GM19351 (cell line): ENCODE measurements at regions not wholly inside any gene's neighbourhood (a gene's known extent, or its start where the extent isn't known, plus 50 kb on each side); places are given as distances from the start of the nearest gene placed in this dataset.
A peak's percentile ranks its signal among the peaks of the same experiment; 100 is the strongest.
"Not testable (repeated sequence)": the region's sequence is repeated elsewhere in the genome, so short reads cannot be mapped to it uniquely, and the experiment has no call there.

Experiments
- ATAC-seq: cut with Tn5 transposase; IDR thresholded peaks from one replicate; pipeline ENCODE4 v1.9.1; 2021; ENCODE audit warnings: mild to moderate bottlenecking, moderate library complexity; ENCODE audit not compliant: unreplicated experiment

DNA sequence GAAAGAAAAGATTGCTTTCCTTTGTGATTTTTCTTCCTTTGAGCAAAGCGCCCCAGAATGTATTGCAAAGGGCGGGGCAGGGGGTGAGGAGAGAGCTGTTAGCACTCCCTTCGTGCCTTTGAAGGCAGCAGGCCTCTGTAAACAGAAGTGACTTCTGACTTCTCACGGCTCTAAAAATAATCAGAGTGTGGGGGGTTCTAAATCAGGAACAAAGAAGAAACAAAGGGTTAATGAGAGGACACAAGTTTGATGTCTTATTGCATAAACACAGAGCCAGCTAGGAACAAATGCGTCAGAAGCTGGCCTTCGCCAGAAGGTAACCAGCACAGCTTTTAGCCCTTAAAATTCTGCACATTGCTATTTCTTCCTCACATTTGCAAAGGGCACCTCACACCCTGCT is 626.2 kb downstream of the MID1IP1 start:
- no peak for ATAC-seq

- no peak for ATAC-seq
These were observed 626.6 kb downstream of the MID1IP1 start for GRCh38 chrX:39427906-39428305.

- ATAC-seq = no peak
These were observed 629.3 kb downstream of the MID1IP1 start for GRCh38 chrX:39430551-39430950.

DNA sequence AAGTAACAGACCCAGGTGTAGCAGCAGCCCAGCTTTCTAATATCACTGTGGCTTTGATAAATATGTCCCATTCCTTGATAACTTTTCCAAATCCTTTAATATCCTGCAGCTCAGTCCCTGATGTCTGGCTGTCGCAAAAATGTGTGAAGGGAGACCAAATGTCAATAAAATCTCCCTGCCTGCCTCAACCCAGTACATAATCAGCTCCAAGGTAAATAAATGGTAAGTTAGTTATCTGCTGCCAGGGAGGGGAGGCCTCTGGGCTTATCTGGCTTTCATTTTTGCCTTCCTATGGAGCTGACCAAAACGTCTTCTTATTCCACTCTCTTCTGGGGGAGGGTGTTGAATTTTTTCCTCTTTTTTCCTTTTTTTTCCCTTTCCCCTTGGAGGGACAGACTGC is 630.6 kb downstream of the MID1IP1 start:
- ATAC-seq = no peak

GRCh38 chrX:39434671-39435070 is 633.4 kb downstream of the MID1IP1 start:
- ATAC-seq = not testable (repeated sequence)

DNA sequence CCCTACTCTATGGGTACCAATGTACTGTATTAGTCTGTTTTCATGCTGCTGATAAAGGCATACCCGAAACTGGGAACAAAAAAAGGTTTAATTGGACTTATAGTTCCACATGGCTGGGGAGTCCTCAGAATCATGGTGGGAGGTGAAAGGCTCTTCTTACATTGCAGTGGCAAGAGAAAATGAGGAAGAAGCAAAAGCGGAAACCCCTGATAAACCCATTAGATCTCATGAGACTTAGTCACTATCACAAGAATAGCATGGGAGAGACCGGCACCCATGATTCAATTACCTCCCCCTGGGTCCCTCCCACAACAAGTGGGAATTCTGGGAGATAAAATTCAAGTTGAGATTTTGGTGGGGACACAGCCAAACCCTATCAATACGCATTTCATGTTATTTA is 635.3 kb downstream of the MID1IP1 start:
- not testable (repeated sequence) for ATAC-seq

DNA sequence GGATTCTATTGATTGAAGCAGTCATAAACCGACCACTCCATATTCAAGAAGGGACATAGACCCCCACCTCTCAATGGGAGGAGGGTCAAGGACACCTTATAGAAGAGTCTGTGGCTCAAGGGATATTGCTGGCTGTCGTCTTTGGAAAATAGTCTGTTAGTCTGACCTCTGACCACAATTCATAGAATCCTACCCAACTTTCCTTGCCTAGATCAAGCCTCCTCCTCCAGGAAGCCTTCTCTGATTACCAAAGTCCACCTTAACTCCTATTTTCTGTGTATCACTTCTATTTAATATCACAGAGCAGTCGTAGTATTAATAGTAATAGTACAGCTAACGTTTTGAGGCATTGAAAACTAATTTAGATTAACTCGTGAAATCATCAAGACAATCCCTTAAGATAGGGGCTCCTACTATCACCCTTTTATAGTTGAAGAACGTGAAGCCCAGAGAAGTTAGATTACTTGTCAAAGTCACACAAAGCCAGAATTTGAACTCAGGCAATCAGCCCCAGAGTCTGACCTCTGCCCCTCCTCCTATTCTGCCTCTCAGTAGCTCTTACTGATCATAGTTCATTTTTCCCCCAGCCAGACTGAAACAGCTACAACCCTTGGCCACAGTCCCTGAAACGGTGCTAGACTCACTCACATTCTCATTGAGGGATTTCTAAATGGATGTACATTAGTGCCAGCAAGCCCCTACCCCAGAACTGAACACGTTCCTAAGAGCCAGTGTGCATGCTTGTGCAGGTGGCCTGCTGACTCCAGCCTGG is 636.6 kb downstream of the MID1IP1 start:
- ATAC-seq = no peak

- no peak for ATAC-seq
These were observed 637.6 kb downstream of the MID1IP1 start for GRCh38 chrX:39438603-39439602.

DNA sequence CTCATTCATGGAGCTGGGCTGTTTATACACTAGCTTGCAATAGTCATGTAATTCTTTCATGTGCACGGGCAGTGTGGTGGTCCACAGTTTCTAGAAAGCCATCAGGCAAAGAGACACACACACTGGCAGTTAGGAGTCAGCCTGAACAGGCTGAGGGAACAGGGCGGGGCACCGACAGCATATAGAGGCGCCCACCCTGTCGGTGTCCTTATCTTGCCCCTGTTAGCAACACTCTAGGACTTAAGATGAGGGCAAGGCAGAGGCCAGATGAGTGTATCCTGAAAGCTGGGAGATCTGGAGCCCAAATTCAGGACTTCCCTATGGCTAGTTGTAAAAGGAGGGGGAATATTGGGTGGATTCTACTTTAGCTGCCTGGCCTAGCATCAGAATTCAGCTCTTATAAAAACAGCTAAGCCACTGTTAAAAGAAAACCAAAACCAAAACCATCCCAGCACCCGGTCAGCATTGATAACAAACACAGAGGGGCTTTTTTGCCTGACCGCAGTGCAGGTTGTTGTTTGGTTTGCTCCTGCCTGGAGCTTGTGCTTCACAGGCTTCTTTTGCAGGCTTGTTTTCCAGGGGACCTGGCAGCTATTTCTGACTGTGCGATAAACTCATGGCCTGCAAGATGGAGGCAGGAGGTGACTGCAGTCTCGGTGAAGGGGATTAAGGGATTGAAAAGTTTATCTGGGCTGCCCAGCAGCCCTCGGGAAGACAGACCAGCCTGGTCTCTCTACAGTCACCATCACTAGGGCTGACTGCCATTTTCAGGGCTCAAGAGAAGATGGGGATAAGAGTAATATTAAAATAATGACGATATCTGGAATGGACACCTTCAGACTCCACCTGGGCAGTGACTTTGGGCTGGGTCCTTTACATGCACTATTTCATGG is 638.9 kb downstream of the MID1IP1 start:
- ATAC-seq = peak; percentile 63

GRCh38 chrX:39440799-39441284 is 639.6 kb downstream of the MID1IP1 start:
- ATAC-seq = peak; percentile 36

DNA sequence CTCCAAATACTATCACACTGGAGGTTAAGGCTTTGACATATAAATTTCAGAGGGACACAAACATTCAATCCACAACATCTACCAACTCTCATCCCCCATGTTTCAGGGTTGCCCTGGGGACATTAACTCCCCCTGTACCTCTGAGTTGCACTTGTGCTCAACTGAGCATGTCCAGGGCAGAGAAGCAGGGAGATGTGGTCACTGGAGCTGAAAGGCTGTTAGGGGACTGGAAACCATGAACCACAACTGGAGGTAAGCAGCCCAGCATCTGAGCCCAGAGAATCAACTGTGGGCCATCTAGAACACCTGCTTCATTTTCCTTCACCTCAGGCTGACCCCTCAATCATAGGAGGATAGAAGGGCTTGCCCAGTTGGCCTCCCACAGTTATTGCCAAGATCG is 641.1 kb downstream of the MID1IP1 start:
- ATAC-seq = no peak

DNA sequence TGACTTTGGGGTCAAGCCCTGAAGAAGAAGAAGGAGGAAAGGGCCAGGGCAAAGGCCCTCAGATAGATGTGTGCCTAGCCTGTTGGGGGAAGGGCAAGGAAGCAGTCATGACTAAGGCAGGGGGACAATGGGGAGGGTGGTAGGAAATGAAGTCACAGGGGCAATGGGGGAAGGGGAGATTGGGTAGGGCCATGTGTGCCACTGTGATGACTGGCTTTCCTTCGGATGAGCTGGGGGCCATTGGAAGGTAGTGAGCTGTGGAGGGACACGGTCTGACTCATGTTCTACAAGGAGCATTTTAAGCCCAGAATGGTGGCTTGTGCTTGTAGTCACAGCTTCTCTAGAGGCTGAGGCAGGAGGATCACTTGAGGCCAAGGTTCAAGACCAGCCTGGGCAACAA is 642.0 kb downstream of the MID1IP1 start:
- ATAC-seq = no peak

DNA sequence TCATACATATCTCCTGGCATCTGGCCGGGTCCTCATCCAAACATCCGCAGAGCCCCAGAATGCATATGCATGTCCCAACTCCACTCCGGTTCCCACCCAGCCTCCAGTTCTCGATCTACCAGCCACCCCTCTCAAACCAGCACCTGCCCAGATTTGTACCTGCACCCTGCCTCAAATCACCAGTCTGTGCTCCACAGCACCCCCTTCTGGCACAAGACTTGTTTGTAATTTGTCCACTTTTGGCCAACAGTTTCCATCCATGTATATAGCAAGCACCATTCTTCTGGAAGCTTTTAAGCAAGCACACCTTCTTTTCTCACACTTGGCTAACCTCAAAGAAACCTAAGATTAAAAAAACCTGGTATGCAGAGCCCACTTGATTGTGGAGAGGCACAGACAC is 644.1 kb downstream of the MID1IP1 start:
- no peak for ATAC-seq

DNA sequence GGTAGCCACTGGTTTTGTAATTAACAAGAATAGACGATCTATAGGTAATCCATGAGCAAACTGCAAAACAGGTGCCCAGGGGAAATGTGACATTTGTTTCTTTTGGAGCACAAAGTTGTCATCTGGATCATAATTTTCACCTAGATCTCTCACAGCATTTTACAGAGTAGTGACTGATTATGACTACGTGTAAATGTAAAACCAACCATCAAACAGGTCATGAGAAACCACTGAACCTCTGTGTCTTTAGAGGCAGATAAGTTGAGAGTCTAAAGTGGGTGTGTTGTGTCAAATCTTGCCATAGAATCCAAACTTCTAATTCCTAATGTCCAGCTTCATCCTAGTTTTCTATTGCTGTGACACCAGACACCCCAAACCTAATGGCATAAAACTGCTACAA is 648.1 kb downstream of the MID1IP1 start:
- no peak for ATAC-seq

GRCh38 chrX:39450234-39450977 is 647.4 kb downstream of the BCOR start:
- no peak for ATAC-seq

- ATAC-seq = no peak
These were observed 646.7 kb downstream of the BCOR start for GRCh38 chrX:39451046-39451445.

GRCh38 chrX:39452401-39452800 is 645.4 kb downstream of the BCOR start:
- ATAC-seq = no peak

DNA sequence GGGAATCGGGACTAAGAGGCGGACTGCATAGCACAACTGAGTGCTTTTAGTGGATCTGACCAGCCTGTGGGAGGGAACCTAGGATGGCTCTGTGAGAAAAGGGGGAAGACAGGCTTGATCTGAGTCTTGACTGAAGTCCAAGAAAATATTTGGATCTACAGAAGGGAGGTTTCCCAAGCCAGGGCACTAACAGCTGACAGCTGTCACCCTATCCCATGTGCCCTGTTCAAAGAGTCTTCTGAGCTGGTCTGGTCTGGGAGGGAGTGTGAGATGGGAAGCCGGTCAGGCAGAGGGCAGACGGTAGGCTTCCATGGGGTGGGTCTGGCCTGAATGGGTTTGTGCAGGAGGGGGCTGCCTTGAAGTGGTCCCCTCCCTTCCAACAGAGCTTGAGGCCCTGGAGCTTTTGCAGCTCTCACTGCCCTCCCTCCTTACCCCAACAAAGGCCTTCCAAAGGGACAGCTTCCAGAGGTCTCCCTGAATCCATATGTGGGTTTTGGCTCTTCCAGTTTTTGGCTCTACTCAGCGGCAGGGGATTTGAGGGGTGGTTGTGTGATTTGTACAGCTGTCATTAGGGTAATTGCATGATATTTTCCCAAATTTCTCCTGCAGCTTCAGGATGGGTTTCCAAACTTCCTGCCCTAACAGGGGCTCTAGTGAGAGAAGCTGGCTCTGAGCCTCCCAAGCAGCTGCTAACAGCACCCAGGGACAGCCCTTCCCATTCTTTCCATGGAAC is 643.7 kb downstream of the BCOR start:
- ATAC-seq = no peak

DNA sequence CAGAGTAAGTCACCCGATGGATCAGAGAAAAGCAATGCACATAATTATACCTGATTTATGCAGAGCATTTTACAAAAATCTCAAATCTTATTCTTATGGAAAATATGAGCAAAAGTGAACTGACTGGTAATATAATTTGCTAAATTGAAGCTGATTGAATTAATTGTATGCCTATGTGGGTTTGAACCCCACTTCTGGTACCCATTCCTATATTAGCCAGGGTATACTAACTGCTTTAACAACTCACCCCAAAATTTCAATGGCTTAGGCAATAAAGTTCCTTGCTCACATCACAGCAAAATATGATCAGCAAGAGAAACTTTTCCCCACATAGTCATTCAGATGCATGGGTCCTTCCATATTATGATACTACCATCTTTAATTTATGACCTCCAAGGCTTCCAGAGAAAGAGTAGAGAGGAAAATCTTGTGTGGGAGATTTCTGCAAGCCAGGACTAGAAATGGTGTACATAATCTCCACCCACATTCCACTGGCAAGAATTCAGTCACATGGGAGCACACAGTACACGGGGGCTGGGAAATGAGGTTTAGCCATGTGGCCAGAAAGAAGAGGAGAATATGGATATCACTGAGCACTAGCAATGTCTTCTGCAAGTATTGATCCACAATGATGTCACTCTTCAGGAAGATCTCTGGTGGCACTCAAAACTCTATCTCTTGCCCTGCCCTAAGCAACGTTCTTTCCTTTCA is 640.7 kb downstream of the BCOR start:
- ATAC-seq = no peak
